ENCODE measurements at regions not wholly inside any gene's neighbourhood (a gene's known extent, or its start where the extent isn't known, plus 50 kb on each side); places are given as distances from the start of the nearest gene placed in this dataset.

- intact Hi-C loops (cut with DNase I; ENCODE audit: low total_unique reads), result no loop called here
- Histone ChIP-seq H3K9me3 (no peaks in the 10 kb centered on the region), H3K27me3 (no peaks in the 10 kb centered on the region), H3K4me3 (no peak overlapping the region), H3K27ac (no peak overlapping the region), H3K4me1 (no peaks in the 10 kb centered on the region), H3K36me3 (no peaks in the 10 kb centered on the region)
- DNase-seq (no peak), ATAC-seq (no peak)
- TF ChIP-seq POLR2A (IDR thresholded peaks at IDR 0.05), result no peak
- in situ Hi-C loops (cut with MboI; ENCODE audit: low sequenced_read_pairs in 4 of 4), result no loop called here
Measured at GRCh38 chr18:43720041-43720440, 442.8 kb upstream of the SYT4 start.

GRCh38 chr18:43735570-43735969 lies 458.3 kb upstream of the SYT4 start:
- Histone ChIP-seq H3K9me3 (peaks cover 0 to 4% (median 0%) of the 10 kb centered on the region in 3 donors), H3K4me1 (no peaks in the 10 kb centered on the region), H3K36me3 (no peaks in the 10 kb centered on the region), H3K27me3 (no peaks in the 10 kb centered on the region), H3K27ac (no peak overlapping the region), H3K4me3 (no peak overlapping the region)
- in situ Hi-C loops (cut with MboI; ENCODE audit: low sequenced_read_pairs in 4 of 4) (no loop called here), intact Hi-C loops (cut with DNase I; ENCODE audit: low total_unique reads) (no loop called here)
- DNase-seq (no peak), ATAC-seq (no peak)
- no peak for TF ChIP-seq POLR2A (IDR thresholded peaks at IDR 0.05)
- TF ChIP-seq, protein P1, sequence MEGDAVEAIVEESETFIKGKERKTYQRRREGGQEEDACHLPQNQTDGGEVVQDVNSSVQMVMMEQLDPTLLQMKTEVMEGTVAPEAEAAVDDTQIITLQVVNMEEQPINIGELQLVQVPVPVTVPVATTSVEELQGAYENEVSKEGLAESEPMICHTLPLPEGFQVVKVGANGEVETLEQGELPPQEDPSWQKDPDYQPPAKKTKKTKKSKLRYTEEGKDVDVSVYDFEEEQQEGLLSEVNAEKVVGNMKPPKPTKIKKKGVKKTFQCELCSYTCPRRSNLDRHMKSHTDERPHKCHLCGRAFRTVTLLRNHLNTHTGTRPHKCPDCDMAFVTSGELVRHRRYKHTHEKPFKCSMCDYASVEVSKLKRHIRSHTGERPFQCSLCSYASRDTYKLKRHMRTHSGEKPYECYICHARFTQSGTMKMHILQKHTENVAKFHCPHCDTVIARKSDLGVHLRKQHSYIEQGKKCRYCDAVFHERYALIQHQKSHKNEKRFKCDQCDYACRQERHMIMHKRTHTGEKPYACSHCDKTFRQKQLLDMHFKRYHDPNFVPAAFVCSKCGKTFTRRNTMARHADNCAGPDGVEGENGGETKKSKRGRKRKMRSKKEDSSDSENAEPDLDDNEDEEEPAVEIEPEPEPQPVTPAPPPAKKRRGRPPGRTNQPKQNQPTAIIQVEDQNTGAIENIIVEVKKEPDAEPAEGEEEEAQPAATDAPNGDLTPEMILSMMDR (IDR thresholded peaks at IDR 0.05 in 4 of 5, conservative IDR thresholded peaks at IDR 0.05 in 1 of 5), result no peak

- H3K36me3 ChIP-seq, result no peaks in the 10 kb centered on the region
- H3K27me3 ChIP-seq, result no peaks in the 10 kb centered on the region
- H3K9me3 ChIP-seq, result no peaks in the 10 kb centered on the region
- intact Hi-C loops (cut with DNase I; ENCODE audit: low total_unique reads), result no loop called here
- no peak overlapping the region for H3K4me3 ChIP-seq
- no peak overlapping the region for H3K27ac ChIP-seq
- in situ Hi-C loops (cut with MboI; ENCODE audit: low sequenced_read_pairs in 4 of 4), result no loop called here
- H3K4me1 ChIP-seq, result no peaks in the 10 kb centered on the region
- DNase-seq, result no peak
- no peak for ATAC-seq
- TF ChIP-seq, protein P1 (IDR thresholded peaks at IDR 0.05 in 4 of 5, conservative IDR thresholded peaks at IDR 0.05 in 1 of 5), result no peak
- no peak for TF ChIP-seq POLR2A (IDR thresholded peaks at IDR 0.05)
Measured at GRCh38 chr18:43744960-43745745, 467.9 kb upstream of the SYT4 start.

GRCh38 chr18:43751203-43751602 lies 473.9 kb upstream of the SYT4 start:
- H3K4me1 ChIP-seq, result no peaks in the 10 kb centered on the region
- in situ Hi-C loops (cut with MboI; ENCODE audit: low sequenced_read_pairs in 4 of 4) (no loop called here), intact Hi-C loops (cut with DNase I; ENCODE audit: low total_unique reads) (no loop called here)
- no peaks in the 10 kb centered on the region for H3K27me3 ChIP-seq
- H3K9me3 ChIP-seq, result peaks cover 0 to 6% (median 0%) of the 10 kb centered on the region in 3 donors
- no peak for ATAC-seq
- H3K36me3 ChIP-seq, result no peaks in the 10 kb centered on the region
- no peak for DNase-seq
- no peak overlapping the region for H3K27ac ChIP-seq
- no peak overlapping the region for H3K4me3 ChIP-seq
- TF ChIP-seq, protein P1 (IDR thresholded peaks at IDR 0.05 in 4 of 5, conservative IDR thresholded peaks at IDR 0.05 in 1 of 5), result no peak
- no peak for TF ChIP-seq POLR2A (IDR thresholded peaks at IDR 0.05)

- no peak for ATAC-seq
- no peak overlapping the region for H3K27ac ChIP-seq
- H3K27me3 ChIP-seq, result no peaks in the 10 kb centered on the region
- no peaks in the 10 kb centered on the region for H3K4me1 ChIP-seq
- no peaks in the 10 kb centered on the region for H3K36me3 ChIP-seq
- no peak overlapping the region for H3K4me3 ChIP-seq
- no peak for DNase-seq
- intact Hi-C loops (cut with DNase I; ENCODE audit: low total_unique reads) (no loop called here), in situ Hi-C loops (cut with MboI; ENCODE audit: low sequenced_read_pairs in 4 of 4) (no loop called here)
- peaks cover 0 to 6% (median 0%) of the 10 kb centered on the region in 3 donors for H3K9me3 ChIP-seq
- no peak for TF ChIP-seq POLR2A (IDR thresholded peaks at IDR 0.05)
- TF ChIP-seq, protein P1 (IDR thresholded peaks at IDR 0.05 in 4 of 5, conservative IDR thresholded peaks at IDR 0.05 in 1 of 5), result no peak
Measured at GRCh38 chr18:43751835-43752234, 474.5 kb upstream of the SYT4 start.
